Left renal pelvis (tissue), 4 donors: ENCODE measurements at regions not wholly inside any gene's neighbourhood (a gene's known extent, or its start where the extent isn't known, plus 50 kb on each side); places are given as distances from the start of the nearest gene placed in this dataset.

Source experiments
- DNase-seq, 4 donors: peaks; one replicate each; pipeline ENCODE4 v3.0.0-alpha.2; 2013; ENCODE audit warnings: low read depth in 4 of 4, low spot score in 3 of 4

DNA sequence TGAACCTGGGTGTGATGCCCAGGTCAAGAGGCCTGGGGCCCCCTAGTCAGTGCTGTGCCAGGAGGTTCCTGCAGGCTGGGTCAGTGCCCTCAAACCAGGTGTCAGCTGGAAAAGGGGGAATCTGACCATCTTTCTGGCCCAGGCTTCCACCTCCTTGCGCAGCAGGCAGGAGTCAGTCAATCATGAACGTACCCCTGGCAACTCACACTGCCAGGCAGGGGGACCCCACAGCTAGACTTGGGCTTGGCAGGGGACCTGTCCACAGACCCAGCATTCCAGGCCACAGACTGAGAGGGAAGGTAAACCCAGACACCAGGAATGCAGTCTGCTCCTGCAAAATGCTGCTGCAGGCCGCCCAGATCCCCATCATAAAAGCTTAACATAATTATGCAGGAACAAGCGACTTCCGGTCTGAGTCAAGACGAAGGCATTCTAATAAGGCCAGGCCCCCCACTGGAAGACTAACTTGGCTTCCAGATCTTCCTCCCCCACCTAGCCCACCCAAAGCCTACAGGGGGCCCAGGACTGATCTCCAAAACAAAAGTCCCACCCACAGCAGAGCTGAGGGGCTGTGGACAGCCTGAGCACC is 156.3 kb downstream of the BCOR start:
- no peak for DNase-seq

DNA sequence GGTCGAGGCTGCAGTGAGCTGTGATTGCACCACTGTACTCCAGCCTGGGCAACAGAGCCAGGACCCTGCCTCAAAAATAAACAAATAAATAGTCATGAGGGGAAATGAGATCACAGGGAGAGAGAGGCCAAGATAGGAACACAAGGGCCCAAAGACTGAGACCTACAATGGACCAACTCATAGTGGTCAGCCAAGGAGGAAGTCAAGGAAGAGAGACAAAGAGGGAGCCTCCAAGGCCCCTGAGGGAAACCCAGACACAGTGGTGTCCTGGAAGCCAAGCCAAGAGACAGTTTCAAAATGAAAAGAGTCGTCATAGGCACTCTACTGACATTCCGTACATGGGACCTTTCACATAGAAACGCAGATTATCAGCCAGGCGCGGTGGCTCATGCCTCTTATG is 153.3 kb downstream of the BCOR start:
- DNase-seq: no peak

DNA sequence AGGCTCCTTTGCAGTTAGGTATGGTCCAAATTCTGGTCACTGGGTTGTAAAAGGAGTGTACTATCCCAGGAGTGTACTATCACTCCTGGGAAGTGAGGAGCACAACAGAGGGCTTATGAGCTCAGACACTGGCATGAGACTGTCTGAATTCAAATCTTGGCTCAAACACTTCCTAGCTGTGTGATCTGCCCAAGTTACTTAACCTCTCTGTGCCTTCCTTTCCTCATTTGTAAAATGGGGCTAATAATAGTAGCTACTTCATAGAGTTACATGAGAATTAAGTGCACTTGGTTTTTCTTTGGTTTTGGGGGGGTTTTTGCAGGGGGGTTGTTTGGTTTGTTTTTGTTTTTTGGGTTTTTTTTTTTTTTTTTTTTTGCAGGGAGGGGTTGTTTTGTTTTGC is 152.0 kb downstream of the BCOR start:
- no peak for DNase-seq

DNA sequence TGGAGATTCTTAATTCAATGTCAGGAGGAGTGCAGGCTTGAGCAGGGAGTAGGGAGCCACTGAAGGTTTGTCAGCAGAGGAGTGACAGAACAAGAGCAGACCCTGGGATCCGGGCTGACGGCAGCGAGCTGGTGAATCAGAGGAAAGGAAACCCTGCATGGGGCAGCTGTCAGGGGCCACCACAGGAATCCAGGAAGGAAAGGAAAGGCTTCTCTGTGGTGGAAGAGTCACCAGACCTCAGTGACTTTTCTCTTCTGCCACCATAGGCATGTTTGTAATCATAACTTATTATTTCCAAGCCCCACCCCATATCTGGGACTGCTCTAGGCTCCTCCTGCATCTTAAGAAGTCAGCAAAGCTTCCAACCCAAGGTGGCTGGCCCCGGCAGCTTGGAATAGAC is 150.9 kb downstream of the BCOR start:
- no peak for DNase-seq

DNA sequence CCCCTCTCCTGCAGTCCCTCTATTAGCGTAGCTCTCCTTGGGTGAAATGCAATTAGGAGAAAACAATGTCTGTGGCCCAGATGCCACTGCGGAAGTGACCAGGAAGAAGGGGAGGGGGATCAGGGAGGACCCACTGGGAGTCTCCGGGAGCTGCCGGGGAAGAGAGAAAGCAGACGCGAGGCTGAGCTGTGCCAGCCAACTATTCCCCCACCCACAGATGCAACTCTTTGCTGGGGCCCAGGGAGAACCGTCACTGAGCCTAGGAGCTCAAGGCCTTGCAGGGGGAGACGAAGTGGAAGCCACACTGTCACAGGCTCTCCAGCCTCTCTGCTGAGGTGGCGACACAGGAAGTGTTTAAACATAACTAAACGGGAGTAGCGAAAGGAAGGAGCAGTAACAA is 149.2 kb downstream of the BCOR start:
- no peak for DNase-seq

DNA sequence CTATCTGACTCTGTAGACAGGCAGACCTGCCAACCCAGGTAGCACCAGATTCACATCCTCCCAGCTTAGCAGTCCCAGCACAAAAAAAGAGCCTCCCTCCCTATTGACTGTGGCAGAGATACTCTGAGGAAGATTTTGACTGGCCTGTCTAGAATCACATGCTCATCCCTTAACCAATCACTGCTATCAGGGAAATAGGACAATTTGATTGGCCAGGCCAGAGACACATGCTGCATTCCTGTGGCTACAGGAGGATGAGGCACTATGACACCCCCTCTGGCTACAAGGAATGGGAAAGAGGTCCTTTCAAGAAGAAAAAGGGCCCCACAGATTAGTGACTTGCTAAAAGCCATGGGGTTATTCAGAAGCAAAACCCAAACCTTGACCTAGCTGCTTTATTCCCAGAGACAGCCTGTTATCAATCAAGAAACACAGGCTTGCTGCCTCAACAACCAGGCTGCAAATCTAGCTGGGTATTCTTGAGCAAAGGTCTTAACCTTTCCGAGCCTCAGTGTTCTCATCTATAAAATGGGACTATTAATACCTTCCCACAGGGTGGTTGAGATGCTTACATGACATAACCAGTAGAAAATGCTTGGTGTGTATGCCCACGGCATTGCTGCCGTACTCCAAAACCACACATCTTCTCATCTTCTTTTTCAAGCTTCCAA is 147.6 kb downstream of the BCOR start:
- no peak for DNase-seq

DNA sequence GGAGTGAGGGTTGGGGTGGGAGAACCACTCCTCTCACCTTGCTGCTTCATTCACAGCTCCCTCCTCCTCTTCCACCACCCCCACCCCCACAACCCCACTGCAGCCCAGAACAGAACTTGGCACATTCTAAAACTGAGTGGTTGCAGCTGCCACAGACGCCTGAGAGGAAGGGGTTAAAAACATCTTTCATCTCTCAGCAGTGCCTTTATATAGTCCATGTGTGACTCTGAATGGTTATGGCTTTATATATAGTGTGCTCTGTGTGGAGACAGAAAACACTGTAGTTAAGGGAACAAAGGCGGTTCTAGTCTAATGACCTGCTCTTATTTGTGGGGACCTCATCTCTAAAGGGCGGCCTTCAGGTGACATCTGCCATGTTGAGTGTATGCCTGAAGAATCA is 144.8 kb downstream of the BCOR start:
- no peak for DNase-seq

DNA sequence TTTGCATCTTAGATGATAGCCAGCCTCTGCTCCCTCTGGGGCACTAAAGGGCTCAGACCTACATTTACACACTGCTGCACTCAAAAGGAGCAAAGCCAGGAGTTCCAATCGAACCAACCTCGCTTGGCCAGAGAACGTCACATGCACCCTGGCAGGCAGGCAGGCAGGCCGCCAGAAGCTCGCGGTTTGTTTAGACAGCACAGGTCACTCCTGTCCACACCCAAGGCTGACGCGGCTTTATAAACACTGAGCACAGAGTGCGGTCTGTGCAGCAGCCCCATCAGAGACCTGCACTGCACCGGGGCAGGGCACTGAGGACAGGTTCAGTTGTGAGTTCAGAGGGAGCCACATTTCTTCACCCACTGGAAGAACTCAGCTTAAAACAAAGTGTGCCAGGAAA is 143.9 kb downstream of the BCOR start:
- no peak for DNase-seq

DNA sequence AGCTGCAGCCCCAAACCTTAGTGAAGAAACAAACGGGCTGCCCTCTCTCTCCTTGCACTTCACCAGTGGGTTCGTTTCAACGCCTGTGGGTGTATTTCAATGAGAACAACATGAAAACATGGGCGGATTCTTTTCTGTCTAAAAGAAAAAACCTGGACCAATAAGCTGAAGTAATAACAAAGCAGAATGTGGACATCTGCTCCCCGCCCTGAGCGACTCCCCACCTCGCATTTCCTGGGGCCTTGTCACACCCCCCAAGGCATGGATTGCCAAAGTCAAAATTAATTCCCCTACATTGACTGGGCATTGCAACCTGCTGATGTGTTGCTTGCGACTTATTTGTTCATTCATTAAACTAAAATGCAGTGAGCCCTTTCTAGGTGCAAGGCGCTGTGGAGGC is 142.9 kb downstream of the BCOR start:
- DNase-seq: no peak

DNA sequence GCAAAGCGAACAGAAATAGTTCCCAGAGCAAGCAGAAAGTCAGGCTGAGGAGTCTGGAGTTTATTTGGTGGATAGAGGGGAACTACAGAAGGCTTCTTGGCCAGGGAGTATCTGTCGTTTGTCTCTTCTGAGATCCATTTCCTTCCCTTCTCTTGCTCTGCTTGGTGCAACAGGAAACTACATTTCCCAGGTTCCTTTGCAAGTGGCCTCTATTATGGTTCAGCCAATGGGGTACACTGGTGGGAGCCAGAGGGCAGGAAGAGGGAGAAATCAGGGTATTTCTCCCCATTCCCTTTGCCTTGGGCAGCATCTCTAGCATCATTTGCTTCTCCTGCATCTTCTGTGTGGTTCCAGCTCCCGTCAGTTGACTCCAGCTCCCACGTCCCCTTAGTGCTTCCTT is 142.1 kb downstream of the BCOR start:
- no peak for DNase-seq

DNA sequence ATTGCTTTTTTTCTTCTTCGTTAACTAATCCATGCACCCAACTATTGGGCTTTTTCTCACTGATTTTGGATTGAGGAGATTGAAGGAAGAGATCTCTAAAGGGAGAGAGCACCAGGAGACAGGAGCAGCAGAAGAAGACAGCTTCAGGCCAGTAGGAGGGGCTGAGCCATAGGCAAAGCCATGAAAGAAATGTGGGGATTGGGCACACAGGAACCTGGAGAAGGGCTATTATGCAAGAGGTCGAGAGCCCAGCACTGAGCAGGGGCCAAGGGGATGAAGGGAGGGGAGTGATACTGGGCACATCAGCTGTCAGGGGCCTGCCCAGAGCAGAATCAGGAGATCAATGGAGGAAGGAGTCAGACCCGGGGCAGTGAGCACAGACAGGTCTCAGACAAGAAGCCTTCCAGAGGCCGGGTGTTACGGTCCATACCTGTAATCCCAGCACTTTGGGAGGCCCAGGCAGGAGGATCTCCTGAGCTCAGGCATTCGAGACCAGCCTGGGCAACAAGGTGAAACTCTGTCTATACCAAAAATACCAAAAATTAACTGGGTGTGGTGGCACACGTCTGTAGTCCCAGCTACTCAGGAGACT is 140.9 kb downstream of the BCOR start:
- no peak for DNase-seq

DNA sequence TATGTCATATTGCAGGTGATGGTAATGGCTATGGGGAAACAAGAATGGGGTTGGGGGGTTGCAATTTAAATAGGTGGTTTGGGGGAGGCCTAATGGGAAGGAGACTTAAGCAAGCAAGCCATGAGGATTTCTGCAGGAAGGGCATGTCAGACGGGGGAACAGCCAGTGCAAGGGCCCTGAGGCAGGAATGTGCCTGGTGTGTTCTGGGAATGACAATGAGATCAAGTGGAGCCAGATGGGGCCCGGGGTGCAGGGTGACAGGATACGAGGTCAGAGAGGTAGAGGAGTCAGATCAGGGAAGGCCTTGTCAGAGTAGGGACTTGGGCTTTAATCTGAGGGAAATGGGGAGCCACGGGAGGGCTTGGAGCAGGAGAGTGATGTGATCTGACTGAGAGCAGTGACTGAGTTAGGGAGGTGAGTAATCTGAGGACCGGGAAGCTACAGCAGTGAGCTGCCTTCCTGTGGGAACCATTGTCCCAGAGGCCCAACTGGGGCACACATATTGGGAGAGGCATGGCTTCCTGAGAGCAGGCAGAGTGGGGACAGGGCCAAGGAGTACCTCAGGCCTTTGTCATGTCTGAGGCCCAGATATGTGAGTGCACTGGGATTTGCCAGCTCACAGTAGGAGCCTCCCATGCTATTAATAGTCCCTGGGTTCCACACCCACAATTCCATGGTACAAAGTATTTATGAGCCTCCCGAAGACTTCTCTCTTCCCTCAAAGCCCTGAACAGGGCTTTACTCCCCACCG is 139.8 kb downstream of the BCOR start:
- no peak for DNase-seq

DNA sequence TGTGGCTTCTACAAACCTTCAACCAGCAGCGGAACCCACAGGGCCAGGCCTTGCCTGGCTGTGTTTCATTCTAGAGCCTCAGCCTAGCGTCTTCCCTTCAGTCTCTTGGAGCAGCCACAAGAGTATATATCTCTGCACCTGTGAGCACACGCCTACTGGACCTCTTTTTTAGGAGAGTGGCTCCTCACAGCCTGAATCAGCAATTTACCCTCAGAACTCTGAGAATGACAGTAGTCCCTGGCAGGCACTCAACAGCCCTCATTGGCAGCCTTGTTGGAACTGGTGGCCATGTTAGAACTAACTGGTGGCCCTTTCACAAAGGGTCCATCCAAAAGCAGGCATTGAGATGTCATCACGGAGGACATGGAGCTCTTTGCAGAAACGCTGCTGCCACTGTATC is 138.9 kb downstream of the BCOR start:
- DNase-seq: no peak

DNA sequence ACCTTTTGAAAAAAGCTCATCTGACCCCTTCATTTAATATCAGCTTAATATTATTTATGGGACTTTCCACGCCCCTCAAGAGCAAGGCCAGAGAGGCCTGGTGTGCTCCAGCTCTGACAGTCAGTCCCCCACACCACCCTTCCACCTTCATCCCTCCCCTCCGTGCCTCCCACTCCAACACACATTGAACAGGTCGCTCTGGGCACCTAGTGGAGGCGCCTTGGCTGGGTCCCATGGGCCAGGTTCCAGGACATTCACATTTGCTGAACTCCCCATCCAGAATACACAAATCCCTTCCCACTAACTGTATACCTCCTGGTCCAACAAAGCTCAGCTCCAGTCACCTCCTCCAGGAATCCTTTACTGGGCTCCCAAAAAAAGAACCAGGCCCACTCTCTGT is 137.5 kb downstream of the BCOR start:
- DNase-seq: no peak

DNA sequence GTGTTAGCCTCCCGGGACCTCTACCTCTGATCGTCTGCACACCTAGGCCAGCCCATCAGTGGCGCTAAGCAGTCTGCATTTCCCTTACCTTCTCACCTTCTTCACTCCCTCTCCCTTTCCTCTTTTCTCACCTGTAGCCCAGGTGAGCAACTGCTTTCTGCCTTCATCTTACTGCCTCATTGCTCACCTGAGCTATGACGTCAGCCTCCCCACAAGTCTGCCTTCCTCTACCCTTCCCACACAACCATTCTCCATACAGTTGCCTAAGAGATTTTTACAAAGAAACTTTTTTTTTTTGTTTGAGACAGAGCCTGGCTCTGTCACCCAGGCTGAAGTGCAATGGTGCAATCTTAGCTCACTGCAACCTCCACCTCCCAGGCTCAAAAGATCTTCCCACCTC is 136.3 kb downstream of the BCOR start:
- no peak for DNase-seq

DNA sequence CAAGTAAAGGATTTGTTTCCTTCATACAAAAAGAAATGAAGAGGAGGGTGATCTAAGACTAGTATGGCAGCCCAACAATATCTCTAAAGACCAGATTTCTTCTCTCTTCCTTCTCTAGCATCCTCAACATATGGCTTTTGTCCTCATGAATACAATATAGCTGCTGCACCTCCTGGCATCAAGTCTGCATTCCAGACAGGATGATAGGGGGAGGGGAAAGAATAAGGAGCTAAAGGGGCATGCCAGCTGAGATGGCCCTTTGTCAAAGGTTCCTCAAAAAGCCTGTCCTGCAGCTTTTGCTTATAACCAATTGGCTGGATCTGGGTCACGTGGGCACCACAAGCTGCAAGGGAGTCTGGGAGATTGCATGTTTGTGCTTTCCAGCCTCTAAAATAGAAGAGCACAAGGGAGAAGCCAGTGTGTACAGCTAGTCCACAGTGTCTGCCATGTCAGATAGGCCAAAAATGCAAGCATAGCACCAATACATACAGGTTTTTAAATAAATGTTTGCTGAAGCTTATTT is 132.6 kb downstream of the BCOR start:
- no peak for DNase-seq

DNA sequence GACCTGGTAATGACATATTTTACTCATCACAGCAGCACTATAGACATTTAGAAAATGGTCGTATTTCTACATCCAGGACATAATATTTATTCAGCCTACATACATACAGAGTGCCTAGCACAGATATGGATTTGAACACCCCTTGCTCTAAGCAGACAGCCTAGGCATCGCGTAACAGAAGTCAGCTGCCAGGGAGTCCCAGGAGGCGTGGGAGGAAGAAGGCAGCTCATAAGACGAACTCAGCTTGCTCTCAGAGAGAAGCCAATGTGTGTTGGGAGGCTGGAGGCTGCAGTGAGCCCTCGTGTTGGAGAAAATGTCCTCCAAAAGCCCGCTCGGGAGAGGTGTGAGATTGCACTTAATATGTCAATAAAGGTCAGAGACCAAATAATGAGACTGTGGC is 131.6 kb downstream of the BCOR start:
- DNase-seq: no peak

DNA sequence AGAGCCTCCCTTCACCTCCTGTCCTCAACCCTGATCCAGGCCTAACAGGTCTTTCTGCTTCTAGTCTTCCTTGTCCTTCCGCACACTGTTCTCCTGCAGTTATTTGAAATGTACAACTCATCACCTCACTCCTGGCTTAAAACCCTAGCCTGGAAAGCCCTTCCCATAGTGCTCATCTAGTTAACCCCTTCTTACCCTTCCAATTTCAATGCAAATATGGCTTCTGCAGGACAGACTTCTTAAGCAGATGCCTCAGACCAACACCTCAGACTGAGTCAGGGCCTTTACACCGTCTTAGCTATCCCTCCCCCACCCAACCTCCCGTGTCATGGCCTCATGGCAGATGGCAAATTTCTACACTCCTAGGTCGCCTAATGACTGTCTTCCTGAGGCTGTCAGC is 130.4 kb downstream of the BCOR start:
- no peak for DNase-seq

DNA sequence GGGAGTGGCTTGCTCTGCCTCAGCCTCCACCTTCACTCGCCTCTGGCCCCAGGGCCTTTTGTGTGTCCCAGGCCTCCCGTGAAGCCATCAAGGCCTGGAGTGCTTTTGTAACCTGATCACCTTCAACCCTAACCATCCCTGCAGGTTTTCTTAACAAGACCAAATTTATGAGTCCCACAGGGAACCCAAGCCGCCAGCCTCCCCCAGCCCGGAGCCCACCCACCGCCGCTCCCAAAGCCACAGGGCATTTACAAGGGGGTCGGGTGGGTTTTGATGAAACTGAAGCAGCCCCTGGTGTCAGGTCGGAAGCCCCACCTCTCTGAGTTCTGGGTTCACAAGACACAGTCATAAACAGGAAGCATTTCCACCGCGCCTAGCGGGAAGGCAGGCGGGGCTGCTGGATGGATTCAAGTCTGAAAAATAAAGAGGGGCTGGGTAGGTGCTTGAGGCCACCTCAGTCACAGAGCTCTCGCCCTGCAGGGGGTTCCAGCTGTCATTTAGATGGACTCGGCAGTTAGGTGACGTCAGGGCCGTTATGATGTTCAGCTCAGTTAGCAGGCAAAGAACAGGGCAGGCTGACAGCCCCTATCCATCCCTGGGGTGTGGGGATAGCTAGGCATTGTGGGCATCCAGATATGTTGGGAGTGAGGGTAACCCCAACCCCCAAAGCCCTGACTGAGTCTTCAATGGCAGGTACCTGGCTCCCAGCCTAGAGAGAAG is 128.5 kb downstream of the BCOR start:
- no peak for DNase-seq

DNA sequence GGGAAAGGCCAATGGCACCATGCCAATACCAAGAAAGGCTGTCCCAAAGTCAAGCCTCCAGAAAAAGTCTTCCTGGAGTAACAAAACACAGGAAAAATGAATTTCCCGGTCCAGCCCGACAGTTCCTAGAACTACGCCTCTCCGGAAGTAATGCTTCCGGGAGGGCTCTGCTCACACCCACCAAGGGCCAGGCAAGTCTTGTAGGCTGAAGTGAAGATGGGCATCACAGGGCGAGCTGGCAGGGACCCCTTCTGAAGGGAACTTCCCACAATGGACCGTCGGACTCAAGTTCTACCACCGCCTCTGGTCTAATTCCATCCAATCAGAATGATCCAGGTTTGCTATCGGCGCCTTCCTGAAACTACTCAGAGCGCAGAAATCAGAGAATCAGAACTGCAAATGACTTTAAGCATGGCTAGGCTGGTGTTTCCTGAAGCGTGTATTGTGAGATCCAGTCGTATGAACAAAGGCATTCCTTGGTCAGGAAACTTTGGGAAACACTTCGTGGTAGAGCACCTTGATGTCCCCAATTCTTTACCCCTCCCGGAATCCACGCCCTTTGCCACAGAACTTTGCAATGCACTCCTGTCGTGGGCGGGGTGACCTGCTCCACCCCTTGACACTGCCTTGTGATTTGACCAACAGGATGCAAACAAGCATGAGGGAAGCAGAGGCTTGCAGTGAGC is 127.8 kb downstream of the BCOR start:
- DNase-seq: no peak
